Astrocyte of the cerebellum (primary cell): ENCODE measurements at regions not wholly inside any gene's neighbourhood (a gene's known extent, or its start where the extent isn't known, plus 50 kb on each side); places are given as distances from the start of the nearest gene placed in this dataset.

Experiments used
- DNase-seq: peaks from one replicate; pipeline ENCODE4 v3.0.0-alpha.2; 2011; ENCODE audit warnings: low read depth
- H3K4me3 ChIP-seq: 2 replicates; pipeline ENCODE4 v1.5.1; 2011; ENCODE audit warnings: mild to moderate bottlenecking, low read depth, low read length, moderate library complexity
- CTCF ChIP-seq: IDR thresholded peaks from 2 replicates; pipeline ENCODE4 v1.5.1; 2012; ENCODE audit warnings: low read length, low read depth, moderate library complexity, mild to moderate bottlenecking; ENCODE audit errors: missing control alignments
- in situ Hi-C: cut with HindIII; loops from 2 replicates; pipeline ENCODE4 v1.10.0; 2017; ENCODE audit warnings: low sequenced_read_pairs

DNA sequence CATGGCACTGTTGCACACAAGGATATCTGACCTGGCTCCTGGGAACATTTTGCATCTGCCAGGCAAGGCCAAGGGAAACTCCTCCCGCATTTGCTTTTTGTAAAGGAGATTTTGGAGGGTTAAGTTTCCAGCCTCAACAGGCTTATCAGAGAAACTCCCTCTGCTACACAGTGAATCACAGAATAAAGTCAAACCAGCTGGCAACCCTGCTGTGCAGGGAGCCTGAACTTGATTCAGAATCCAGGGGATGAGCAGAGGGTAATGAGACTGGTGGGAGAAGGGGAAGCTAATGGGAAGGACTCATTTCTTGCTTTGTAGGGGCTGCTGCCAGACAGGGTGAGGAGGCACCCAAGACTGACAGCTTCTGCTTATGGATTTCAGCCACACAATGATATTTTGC is 185.3 kb upstream of the ISX start:
- DNase-seq: no peak
- in situ Hi-C loops: no loop called here
- H3K4me3 ChIP-seq: no peak overlapping the region
- no peak for TF ChIP-seq CTCF

GRCh38 chr22:34881453-34881852 is 184.5 kb upstream of the ISX start:
- no peak overlapping the region for H3K4me3 ChIP-seq
- in situ Hi-C loops: no loop called here
- no peak for DNase-seq
- TF ChIP-seq CTCF: no peak

DNA sequence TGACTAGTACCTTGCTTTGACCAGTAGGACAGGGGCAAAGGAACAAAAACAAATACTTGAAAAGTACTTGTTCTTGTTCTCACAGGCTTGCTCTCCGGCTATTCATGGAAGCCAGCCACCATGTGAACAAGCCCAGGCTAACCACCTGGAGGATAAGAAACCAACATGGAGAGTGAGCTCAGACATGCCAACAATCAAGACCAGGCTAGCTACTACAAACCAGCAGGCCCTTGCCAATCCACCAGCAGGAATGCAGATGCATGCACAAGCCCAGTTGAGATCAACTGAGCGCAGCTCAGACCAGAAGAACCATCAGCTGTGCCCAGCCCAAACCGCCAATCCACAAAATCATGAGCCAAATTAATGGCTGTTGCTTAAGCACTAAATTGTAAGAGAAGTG is 180.1 kb upstream of the ISX start:
- DNase-seq: no peak
- in situ Hi-C loops: no loop called here
- TF ChIP-seq CTCF: no peak
- H3K4me3 ChIP-seq: no peak overlapping the region

DNA sequence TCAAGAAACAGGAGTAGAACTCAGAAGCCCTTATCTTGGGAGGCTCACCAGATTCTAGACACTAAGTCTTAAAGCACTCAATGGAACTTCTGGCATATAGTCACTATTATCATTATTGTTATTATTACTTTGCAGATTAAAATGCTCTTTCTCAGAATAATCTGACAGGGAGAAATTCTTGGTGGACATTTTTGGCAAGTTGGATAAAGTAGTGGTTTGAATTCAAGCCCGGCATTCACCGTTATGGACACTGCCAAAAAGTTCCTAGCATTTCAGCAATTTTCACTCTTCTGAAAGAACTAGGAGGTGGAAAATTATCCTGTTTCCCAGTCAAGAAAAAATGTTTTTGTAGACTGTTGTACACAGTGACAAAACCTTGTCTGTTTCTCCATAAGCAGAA is 179.6 kb upstream of the ISX start:
- no peak overlapping the region for H3K4me3 ChIP-seq
- in situ Hi-C loops: no loop called here
- no peak for TF ChIP-seq CTCF
- DNase-seq: peak; percentile 3

- H3K4me3 ChIP-seq: no peak overlapping the region
- in situ Hi-C loops: no loop called here
- TF ChIP-seq CTCF: no peak
- DNase-seq: no peak
These were observed 179.1 kb upstream of the ISX start for GRCh38 chr22:34886812-34887211.

GRCh38 chr22:34897126-34897525 is 168.8 kb upstream of the ISX start:
- TF ChIP-seq CTCF: no peak
- no peak for DNase-seq
- in situ Hi-C loops: no loop called here
- H3K4me3 ChIP-seq: no peak overlapping the region

GRCh38 chr22:34902335-34902734 is 163.6 kb upstream of the ISX start:
- DNase-seq: no peak
- H3K4me3 ChIP-seq: no peak overlapping the region
- in situ Hi-C loops: no loop called here
- no peak for TF ChIP-seq CTCF
